A549 (cell line): ENCODE measurements at regions not wholly inside any gene's neighbourhood (a gene's known extent, or its start where the extent isn't known, plus 50 kb on each side); places are given as distances from the start of the nearest gene placed in this dataset.

Experiments
- ATAC-seq, 2 experiments: fragments of 200-7000 bp in 1 of 2; fragments of >200 bp in 1 of 2; cut with Nextera tagmentation in 1 of 2; cut with Tn5 transposase in 1 of 2; 3 replicates each; pipeline versions ENCODE4 v1.8.0 to v1.9.1; 2018 to 2020; ENCODE audit warnings: mild to moderate bottlenecking in 1 of 2, moderate library complexity in 1 of 2
- CTCF ChIA-PET: fragments of 300-600 bp; sonication (Branson Sonifier 250); formaldehyde crosslinking; extraction: SDS; loops from one replicate; lab custom pipeline; 2021; ENCODE audit warnings: antibody characterized with exemption, inconsistent platforms; lab: Yijun Ruan, JAX
- POLR2A ChIA-PET: fragments of 350-600 bp; formaldehyde crosslinking; extraction: SDS; loops from one replicate; lab custom pipeline; 2021; ENCODE audit warnings: antibody characterized with exemption, inconsistent platforms; lab: Yijun Ruan, JAX
- DNase-seq, 2 experiments: peaks; one replicate each; pipeline versions ENCODE4 v3.0.0 to v3.0.0-alpha.2; 2011 to 2016; ENCODE audit warnings: low read depth in 1 of 2, low spot score in 1 of 2
- FAIRE-seq: peaks from 2 replicates; lab custom pipeline; 2011; peaks lifted over from hg19 to GRCh38; lab: Jason Lieb, UNC
- H3K27ac ChIP-seq, 2 experiments: fragments of >200 bp; sonication (Bioruptor Twin); formaldehyde crosslinking; 3 replicates each; pipeline ENCODE4 v1.5.1; 2016 to 2017
- H3K4me1 ChIP-seq: fragments of >200 bp; sonication (Bioruptor Twin); formaldehyde crosslinking; 3 replicates; pipeline ENCODE4 v1.6.1; 2016
- H3K4me2 ChIP-seq: fragments of >200 bp; sonication (Bioruptor Twin); formaldehyde crosslinking; 3 replicates; pipeline ENCODE4 v1.6.1; 2016
- H3K4me3 ChIP-seq: fragments of >200 bp; sonication (Bioruptor Twin); formaldehyde crosslinking; 3 replicates; pipeline ENCODE4 v1.5.1; 2016
- H3K9me3 ChIP-seq: fragments of >200 bp; sonication (Bioruptor Twin); formaldehyde crosslinking; 3 replicates; pipeline ENCODE4 v1.6.1; 2016
- CBX8 ChIP-seq: fragments of 200-600 bp; sonication (generic); IDR thresholded peaks from 2 replicates; pipeline ENCODE4 v1.6.1; 2016
- CEBPB ChIP-seq, 2 experiments: fragments of >200 bp in 1 of 2; sonication (Bioruptor Twin) in 1 of 2; formaldehyde crosslinking in 1 of 2; IDR thresholded peaks; 2 replicates each; pipeline ENCODE4 v1.6.1; 2012 to 2016
- CHD4 ChIP-seq: fragments of 200-600 bp; sonication (generic); IDR thresholded peaks from 2 replicates; pipeline ENCODE4 v1.6.1; 2016; ENCODE audit warnings: antibody characterized with exemption, mild to moderate bottlenecking, borderline replicate concordance
- EHF ChIP-seq: fragments of 250-450 bp; sonication (Bioruptor Pico); IDR thresholded peaks from 2 replicates; pipeline ENCODE4 v1.5.0; 2020; ENCODE audit warnings: mild to moderate bottlenecking
- EHMT2 ChIP-seq: fragments of 200-600 bp; sonication (generic); IDR thresholded peaks from 2 replicates; pipeline ENCODE4 v1.6.1; 2016; ENCODE audit warnings: antibody characterized with exemption, low read depth, mild to moderate bottlenecking, moderate library complexity
- FOSB ChIP-seq: fragments of 250-450 bp; sonication (Bioruptor Pico); IDR thresholded peaks from 2 replicates; pipeline ENCODE4 v1.5.0; 2020; ENCODE audit warnings: mild to moderate bottlenecking, moderate library complexity
- HES2 ChIP-seq: fragments of >200 bp; sonication (Bioruptor Twin); formaldehyde crosslinking; IDR thresholded peaks from 2 replicates; pipeline ENCODE4 v1.6.1; 2016
- HOXB5 ChIP-seq: fragments of 250-450 bp; sonication (Bioruptor Pico); IDR thresholded peaks from 2 replicates; pipeline ENCODE4 v1.5.0; 2020; ENCODE audit warnings: mild to moderate bottlenecking, moderate library complexity
- JUNB ChIP-seq: fragments of >200 bp; sonication (Bioruptor Twin); formaldehyde crosslinking; IDR thresholded peaks from 2 replicates; pipeline ENCODE4 v1.6.1; 2016
- KDM1A ChIP-seq: fragments of 200-600 bp; sonication (generic); IDR thresholded peaks from 2 replicates; pipeline ENCODE4 v1.6.1; 2016; ENCODE audit warnings: low read depth, mild to moderate bottlenecking
- MAZ ChIP-seq: fragments of 150-350 bp; IDR thresholded peaks from 2 replicates; pipeline ENCODE4 v1.6.1; 2014; ENCODE audit warnings: antibody characterized with exemption, low read depth, low read length, borderline replicate concordance
- MYC ChIP-seq: IDR thresholded peaks from 2 replicates; pipeline ENCODE4 v1.6.1; 2012; ENCODE audit warnings: mild to moderate bottlenecking, inconsistent platforms, low read length, improper control_type of control experiment, borderline replicate concordance
- NR3C1 ChIP-seq: fragments of >200 bp; sonication (Bioruptor Twin); formaldehyde crosslinking; IDR thresholded peaks from 3 replicates; pipeline ENCODE4 v1.6.1; 2017
- POLR2AphosphoS2 ChIP-seq: conservative IDR thresholded peaks from 2 replicates; pipeline ENCODE4 v1.6.1; 2012; ENCODE audit warnings: low read length, improper control_type of control experiment, inconsistent platforms
- RARB ChIP-seq: fragments of 250-450 bp; sonication (Bioruptor Pico); IDR thresholded peaks from 2 replicates; pipeline ENCODE4 v1.8.0; 2021; ENCODE audit warnings: mild to moderate bottlenecking, moderate library complexity
- REST ChIP-seq: fragments of 200-600 bp; sonication (generic); IDR thresholded peaks from 2 replicates; pipeline ENCODE4 v1.6.1; 2016; ENCODE audit warnings: antibody characterized with exemption, mild to moderate bottlenecking, moderate library complexity
- RNF2 ChIP-seq: fragments of 200-600 bp; sonication (generic); IDR thresholded peaks from 2 replicates; pipeline ENCODE4 v1.6.1; 2016; ENCODE audit warnings: low read depth, mild to moderate bottlenecking, antibody characterized with exemption, moderate library complexity, borderline replicate concordance
- SMC3 ChIP-seq: fragments of >200 bp; sonication (Bioruptor Twin); formaldehyde crosslinking; IDR thresholded peaks from 3 replicates; pipeline ENCODE4 v1.6.1; 2018; ENCODE audit warnings: inconsistent platforms
- SREBF2 ChIP-seq: fragments of 450-650 bp; IDR thresholded peaks from 2 replicates; pipeline ENCODE4 v1.6.1; 2014; ENCODE audit warnings: mild to moderate bottlenecking, moderate library complexity
- ZC3H11A ChIP-seq: fragments of 450-650 bp; IDR thresholded peaks from 2 replicates; pipeline ENCODE4 v1.6.1; 2014; ENCODE audit warnings: antibody characterized with exemption, mild to moderate bottlenecking
- ZNF302 ChIP-seq: fragments of 250-450 bp; sonication (Bioruptor Pico); IDR thresholded peaks from 2 replicates; pipeline ENCODE4 v1.9.0; 2021; ENCODE audit warnings: inconsistent platforms, mild to moderate bottlenecking, moderate library complexity
- ZSCAN20 ChIP-seq: fragments of 250-450 bp; sonication (Bioruptor Pico); IDR thresholded peaks from 2 replicates; pipeline ENCODE4 v1.8.0; 2022; ENCODE audit warnings: mild to moderate bottlenecking, moderate library complexity
- WGBS: methylation state at CpG from one replicate; pipeline ENCODE4 v1.1.6; 2017; ENCODE audit errors: missing lambda C conversion rate; 5-methylcytosine and 5-hydroxymethylcytosine counted together
- TF ChIP-seq, protein P1 (sequence below): IDR thresholded peaks from 2 replicates; pipeline ENCODE4 v1.6.1; 2012; ENCODE audit warnings: low read depth, borderline replicate concordance
- TF ChIP-seq, protein P2 (sequence below): fragments of >200 bp; sonication (Bioruptor Twin); formaldehyde crosslinking; IDR thresholded peaks from 3 replicates; pipeline ENCODE4 v1.6.1; 2016
- TF ChIP-seq, protein P3 (sequence below): fragments of 250-450 bp; sonication (Bioruptor Pico); IDR thresholded peaks from 2 replicates; pipeline ENCODE4 v1.5.0; 2021; ENCODE audit warnings: mild to moderate bottlenecking, moderate library complexity, borderline replicate concordance
- TF ChIP-seq, protein P4 (sequence below): fragments of 150-350 bp; IDR thresholded peaks from 2 replicates; pipeline ENCODE4 v1.6.1; 2014; ENCODE audit warnings: low read depth, mild to moderate bottlenecking, low read length

GRCh38 chr10:129021594-129022304 is 445.3 kb upstream of the MGMT start:
- ATAC-seq (no peak), DNase-seq (no peak)
- CTCF ChIA-PET: no interaction called here

GRCh38 chr10:129023082-129023481 is 444.0 kb upstream of the MGMT start:
- ChIA-PET POLR2A (no interaction called here), CTCF (no interaction called here)
- Histone ChIP-seq H3K9me3 (no peaks in the 10 kb centered on the region), H3K4me3 (no peak overlapping the region), H3K27ac (no peak overlapping the region), H3K4me1 (no peaks in the 10 kb centered on the region), H3K4me2 (no peak overlapping the region)
- DNase-seq: no peak
- no peak for ATAC-seq
- TF ChIP-seq EHMT2: no peak
- no peak for TF ChIP-seq KDM1A
- TF ChIP-seq, protein P1, sequence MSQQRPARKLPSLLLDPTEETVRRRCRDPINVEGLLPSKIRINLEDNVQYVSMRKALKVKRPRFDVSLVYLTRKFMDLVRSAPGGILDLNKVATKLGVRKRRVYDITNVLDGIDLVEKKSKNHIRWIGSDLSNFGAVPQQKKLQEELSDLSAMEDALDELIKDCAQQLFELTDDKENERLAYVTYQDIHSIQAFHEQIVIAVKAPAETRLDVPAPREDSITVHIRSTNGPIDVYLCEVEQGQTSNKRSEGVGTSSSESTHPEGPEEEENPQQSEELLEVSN: no peak
- no peak for TF ChIP-seq ZNF302
- TF ChIP-seq HOXB5 (CRISPR knock-in tag): no peak
- no peak for TF ChIP-seq EHF (CRISPR knock-in tag)
- TF ChIP-seq JUNB: no peak
- TF ChIP-seq CBX8: no peak
- TF ChIP-seq NR3C1: no peak
- TF ChIP-seq HES2: no peak
- no peak for TF ChIP-seq MYC
- FAIRE-seq: no peak
- WGBS: 21% methylated on average over 5 of the region's 5 CpGs

More at GRCh38 chr10:129021594-129022304, 445.3 kb upstream of the MGMT start:
- Histone ChIP-seq H3K4me3 (no peak overlapping the region), H3K4me1 (no peaks in the 10 kb centered on the region), H3K4me2 (no peak overlapping the region), H3K27ac (no peak overlapping the region), H3K9me3 (no peaks in the 10 kb centered on the region)
- TF ChIP-seq RARB (no peak), MYC (no peak), FOSB (CRISPR knock-in tag) (no peak), ZSCAN20 (CRISPR knock-in tag) (no peak), ZC3H11A (no peak), JUNB (no peak), SREBF2 (no peak)
- TF ChIP-seq, protein P2, sequence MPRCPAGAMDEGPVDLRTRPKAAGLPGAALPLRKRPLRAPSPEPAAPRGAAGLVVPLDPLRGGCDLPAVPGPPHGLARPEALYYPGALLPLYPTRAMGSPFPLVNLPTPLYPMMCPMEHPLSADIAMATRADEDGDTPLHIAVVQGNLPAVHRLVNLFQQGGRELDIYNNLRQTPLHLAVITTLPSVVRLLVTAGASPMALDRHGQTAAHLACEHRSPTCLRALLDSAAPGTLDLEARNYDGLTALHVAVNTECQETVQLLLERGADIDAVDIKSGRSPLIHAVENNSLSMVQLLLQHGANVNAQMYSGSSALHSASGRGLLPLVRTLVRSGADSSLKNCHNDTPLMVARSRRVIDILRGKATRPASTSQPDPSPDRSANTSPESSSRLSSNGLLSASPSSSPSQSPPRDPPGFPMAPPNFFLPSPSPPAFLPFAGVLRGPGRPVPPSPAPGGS: no peak
- TF ChIP-seq, protein P3, sequence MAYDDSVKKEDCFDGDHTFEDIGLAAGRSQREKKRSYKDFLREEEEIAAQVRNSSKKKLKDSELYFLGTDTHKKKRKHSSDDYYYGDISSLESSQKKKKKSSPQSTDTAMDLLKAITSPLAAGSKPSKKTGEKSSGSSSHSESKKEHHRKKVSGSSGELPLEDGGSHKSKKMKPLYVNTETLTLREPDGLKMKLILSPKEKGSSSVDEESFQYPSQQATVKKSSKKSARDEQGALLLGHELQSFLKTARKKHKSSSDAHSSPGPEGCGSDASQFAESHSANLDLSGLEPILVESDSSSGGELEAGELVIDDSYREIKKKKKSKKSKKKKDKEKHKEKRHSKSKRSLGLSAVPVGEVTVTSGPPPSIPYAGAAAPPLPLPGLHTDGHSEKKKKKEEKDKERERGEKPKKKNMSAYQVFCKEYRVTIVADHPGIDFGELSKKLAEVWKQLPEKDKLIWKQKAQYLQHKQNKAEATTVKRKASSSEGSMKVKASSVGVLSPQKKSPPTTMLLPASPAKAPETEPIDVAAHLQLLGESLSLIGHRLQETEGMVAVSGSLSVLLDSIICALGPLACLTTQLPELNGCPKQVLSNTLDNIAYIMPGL (CRISPR knock-in tag): no peak
- 47% methylated on average over 16 of the region's 18 CpGs for WGBS
- no peak for FAIRE-seq
- POLR2A ChIA-PET: no interaction called here

- WGBS: 37% methylated on average over 8 of the region's 8 CpGs
- Histone ChIP-seq H3K4me3 (no peak overlapping the region), H3K27ac (no peak overlapping the region), H3K9me3 (no peaks in the 10 kb centered on the region), H3K4me1 (no peaks in the 10 kb centered on the region), H3K4me2 (no peak overlapping the region)
- DNase-seq (no peak), ATAC-seq (no peak), FAIRE-seq (no peak)
- ChIA-PET POLR2A (no interaction called here), CTCF (no interaction called here)
- TF ChIP-seq SMC3 (no peak), REST (no peak), CEBPB (IDR thresholded peaks at IDR 0.05) (no peak), CHD4 (no peak), MAZ (no peak), POLR2AphosphoS2 (no peak), EHF (CRISPR knock-in tag) (no peak), ZC3H11A (no peak), JUNB (no peak), RNF2 (no peak)
- TF ChIP-seq, protein P4, sequence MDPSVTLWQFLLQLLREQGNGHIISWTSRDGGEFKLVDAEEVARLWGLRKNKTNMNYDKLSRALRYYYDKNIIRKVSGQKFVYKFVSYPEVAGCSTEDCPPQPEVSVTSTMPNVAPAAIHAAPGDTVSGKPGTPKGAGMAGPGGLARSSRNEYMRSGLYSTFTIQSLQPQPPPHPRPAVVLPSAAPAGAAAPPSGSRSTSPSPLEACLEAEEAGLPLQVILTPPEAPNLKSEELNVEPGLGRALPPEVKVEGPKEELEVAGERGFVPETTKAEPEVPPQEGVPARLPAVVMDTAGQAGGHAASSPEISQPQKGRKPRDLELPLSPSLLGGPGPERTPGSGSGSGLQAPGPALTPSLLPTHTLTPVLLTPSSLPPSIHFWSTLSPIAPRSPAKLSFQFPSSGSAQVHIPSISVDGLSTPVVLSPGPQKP: no peak
Measured at GRCh38 chr10:129024046-129024445, 443.0 kb upstream of the MGMT start.
